ENCODE measurements at regions not wholly inside any gene's neighbourhood (a gene's known extent, or its start where the extent isn't known, plus 50 kb on each side); places are given as distances from the start of the nearest gene placed in this dataset.
"Not testable (repeated sequence)": the region's sequence is repeated elsewhere in the genome, so short reads cannot be mapped to it uniquely, and the experiment has no call there.

DNA sequence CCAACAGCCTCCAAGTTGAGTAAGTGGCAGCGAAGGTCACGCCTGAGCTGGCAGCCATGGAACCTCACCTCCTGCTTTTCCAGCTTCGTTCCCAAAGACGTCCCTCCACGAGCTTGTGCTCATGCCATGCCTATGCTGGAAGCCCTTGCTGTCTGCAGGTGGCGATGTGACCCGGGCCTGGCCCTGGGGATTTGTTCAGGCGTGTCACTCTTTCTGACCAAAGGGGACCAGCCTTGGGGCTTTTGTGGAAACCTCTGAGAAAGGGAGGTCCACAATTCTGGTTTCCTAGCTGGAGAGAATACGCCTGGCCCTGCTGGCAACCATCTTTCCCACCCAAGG is 183.4 kb downstream of the TRIM43 start:
- H3K4me2 ChIP-seq (ENCODE audit: low read length); intact Hi-C loops (cut with micrococcal nuclease); H3K9me2 ChIP-seq (ENCODE audit: insufficient read depth); H2AFZ ChIP-seq (ENCODE audit: low read depth, low read length, poor library complexity, severe bottlenecking); POLR2A ChIA-PET; H3K27ac ChIP-seq (ENCODE audit: low read depth, low read length); CTCF ChIA-PET; H3K79me2 ChIP-seq (ENCODE audit: insufficient read depth, low read length); H3K9ac ChIP-seq (ENCODE audit: low read length); H3K27me3 ChIP-seq (ENCODE audit: insufficient read depth, low read length); BruUV-seq (replicated peaks); H4K20me1 ChIP-seq (ENCODE audit: insufficient read depth); H3K9me3 ChIP-seq (ENCODE audit: control insufficient read depth in 1 of 2, insufficient read depth in 1 of 2, low read depth in 1 of 2, low read length in 2 of 2); H3K36me3 ChIP-seq (ENCODE audit: control insufficient read depth in 1 of 2, insufficient read depth in 2 of 2, low read length in 2 of 2); H3K4me1 ChIP-seq (ENCODE audit: control insufficient read depth in 1 of 2, insufficient read depth in 2 of 2, low read length in 2 of 2); DNase-seq (ENCODE audit: low read depth, low spot score); H3K4me3 ChIP-seq (replicated peaks in 1 of 2; ENCODE audit: low read depth in 1 of 2, low read length in 2 of 2); RAD21 ChIA-PET (ENCODE audit: low non-redundant PET in 1 of 2, low total read pairs in 2 of 2, uncharacterized antibody in 2 of 2, unreplicated experiment in 2 of 2): not testable (repeated sequence)
- peak; percentile 94 for ATAC-seq

All from HCT116 (cell line).